22Rv1 (cell line): ENCODE measurements at regions not wholly inside any gene's neighbourhood (a gene's known extent, or its start where the extent isn't known, plus 50 kb on each side); places are given as distances from the start of the nearest gene placed in this dataset.
"Not testable (repeated sequence)": the region's sequence is repeated elsewhere in the genome, so short reads cannot be mapped to it uniquely, and the experiment has no call there.

Experiments used
- H3K27ac ChIP-seq: fragments of 450-650 bp; 2 replicates; pipeline ENCODE4 v1.5.1; 2017
- CTCF ChIP-seq: fragments of 450-650 bp; IDR thresholded peaks from 2 replicates; pipeline ENCODE4 v1.5.1; 2017; ENCODE audit warnings: mild to moderate bottlenecking
- ZFX ChIP-seq: fragments of 450-650 bp; IDR thresholded peaks from 2 replicates; pipeline ENCODE4 v1.6.1; 2017; ENCODE audit warnings: antibody characterized with exemption, borderline replicate concordance

GRCh38 chr18:42510540-42510939 lies 555.5 kb downstream of the PIK3C3 start:
- TF ChIP-seq CTCF (no peak), ZFX (no peak)
- H3K27ac ChIP-seq: no peak overlapping the region

GRCh38 chr18:42513441-42513840 lies 558.4 kb downstream of the PIK3C3 start:
- H3K27ac ChIP-seq: no peak overlapping the region
- no peak for TF ChIP-seq ZFX
- TF ChIP-seq CTCF: no peak

- TF ChIP-seq CTCF (no peak), ZFX (no peak)
- H3K27ac ChIP-seq: no peak overlapping the region
Observed at GRCh38 chr18:42514512-42514911, 559.5 kb downstream of the PIK3C3 start.

GRCh38 chr18:42517896-42518295 lies 562.9 kb downstream of the PIK3C3 start:
- H3K27ac ChIP-seq: no peak overlapping the region
- no peak for TF ChIP-seq ZFX
- TF ChIP-seq CTCF: no peak

- not testable (repeated sequence) for H3K27ac ChIP-seq
Observed at GRCh38 chr18:42518331-42518730, 563.3 kb downstream of the PIK3C3 start.

- TF ChIP-seq CTCF (no peak), ZFX (no peak)
- no peak overlapping the region for H3K27ac ChIP-seq
Observed at GRCh38 chr18:42520138-42520537, 565.1 kb downstream of the PIK3C3 start.

- H3K27ac ChIP-seq: no peak overlapping the region
- TF ChIP-seq CTCF (no peak), ZFX (no peak)
Observed at GRCh38 chr18:42525905-42526304, 570.9 kb downstream of the PIK3C3 start.

GRCh38 chr18:42527766-42528165 lies 572.7 kb downstream of the PIK3C3 start:
- TF ChIP-seq CTCF (no peak), ZFX (no peak)
- no peak overlapping the region for H3K27ac ChIP-seq
